ENCODE measurements at regions not wholly inside any gene's neighbourhood (a gene's known extent, or its start where the extent isn't known, plus 50 kb on each side); places are given as distances from the start of the nearest gene placed in this dataset.

DNA sequence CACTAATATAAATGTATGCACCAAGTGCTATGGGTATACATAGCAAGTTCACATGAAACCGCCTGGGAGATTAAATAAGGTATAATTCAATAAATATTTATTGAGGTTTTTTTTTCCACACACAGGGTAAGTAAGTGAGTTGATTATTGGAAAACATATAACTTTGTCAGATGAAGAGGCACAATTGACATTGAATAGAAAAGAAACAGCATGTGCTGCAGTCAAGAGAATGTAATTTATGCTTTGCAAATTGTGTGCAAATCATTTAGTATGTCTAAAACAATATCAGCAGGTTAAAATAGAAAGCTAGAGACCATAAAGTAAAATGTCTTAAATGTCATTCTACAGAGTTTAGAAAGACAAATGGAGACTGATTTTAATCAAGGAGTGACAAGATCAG is 560.0 kb downstream of the AMY1C start:
- no peak overlapping the region for H2BK15ac ChIP-seq (ENCODE audit: low read depth, low read length)
- no peak for TF ChIP-seq CTCF (conservative IDR thresholded peaks at IDR 0.05)
- no peak overlapping the region for H3K4me2 ChIP-seq (ENCODE audit: insufficient read depth, insufficient read length, low read length)
- no peaks in the 10 kb centered on the region for H3K9me3 ChIP-seq (ENCODE audit: control insufficient read depth, low read depth, low read length)
- H2AFZ ChIP-seq (ENCODE audit: low read length), result no peak overlapping the region
- no peak overlapping the region for H3K4ac ChIP-seq (ENCODE audit: low read depth, low read length)
- H3K27me3 ChIP-seq (ENCODE audit: insufficient read depth, low read length), result no peaks in the 10 kb centered on the region
- no peak overlapping the region for H2BK5ac ChIP-seq (ENCODE audit: insufficient read length, low read length)
- H3K79me2 ChIP-seq (ENCODE audit: insufficient read depth, low read length), result no peaks in the 10 kb centered on the region
- DNase-seq, result no peak
- H3K4me1 ChIP-seq (ENCODE audit: insufficient read depth, low read length), result no peaks in the 10 kb centered on the region
- H3K56ac ChIP-seq (ENCODE audit: insufficient read length, low read depth, low read length), result no peak overlapping the region
- Mint-ChIP-seq H3K27ac (no peak overlapping the region), H3K9me3 (peaks cover 0 to 13% of the 10 kb centered on the region in 2 experiments; a peak in 1 of 5 replicates), H3K36me3 (ENCODE audit: insufficient read depth in 1 of 3, low read depth in 3 of 3) (0 out of 7 replicates have a peak, but pooled peaks cover 0 to 4% (median 0%) of the 10 kb centered on the region in 3 experiments), H3K4me1 (no peaks in the 10 kb centered on the region), H3K27me3 (ENCODE audit: low read depth) (no peaks in the 10 kb centered on the region), H3K4me3 (no peak overlapping the region)
- no peaks in the 10 kb centered on the region for H3K23me2 ChIP-seq (ENCODE audit: insufficient read length, low read depth, low read length, poor library complexity, severe bottlenecking)
- H3K9ac ChIP-seq (ENCODE audit: extremely low read depth, insufficient read length, low read length), result no peak overlapping the region
- no peak overlapping the region for H2AK5ac ChIP-seq (ENCODE audit: insufficient read length, low read length)
- no peak overlapping the region for H3K27ac ChIP-seq (ENCODE audit: insufficient read length, low read depth, low read length)
- H3K18ac ChIP-seq (ENCODE audit: insufficient read length, low read depth, low read length), result no peak overlapping the region
- H3T11ph ChIP-seq (ENCODE audit: low read length), result no peak overlapping the region
- H4K8ac ChIP-seq (replicated peaks; ENCODE audit: insufficient read length, low read depth, low read length), result no peak overlapping the region
- no peak overlapping the region for H4K91ac ChIP-seq (ENCODE audit: insufficient read length, low read depth, low read length)
- H3K79me1 ChIP-seq (ENCODE audit: insufficient read depth, low read depth, low read length, poor library complexity, severe bottlenecking), result no peaks in the 10 kb centered on the region
- WGBS (ENCODE audit: extremely low coverage, insufficient read length, low lambda C conversion rate), result no CpG with 5 or more reads among the region's 1 CpG
- H2BK120ac ChIP-seq (ENCODE audit: low read depth, low read length, poor library complexity, severe bottlenecking), result no peak overlapping the region
- no peaks in the 10 kb centered on the region for H4K20me1 ChIP-seq (ENCODE audit: control insufficient read depth, insufficient read depth, insufficient read length)
- H3K14ac ChIP-seq (ENCODE audit: insufficient read depth, low read length), result no peak overlapping the region
- no peak overlapping the region for H2BK12ac ChIP-seq (ENCODE audit: insufficient read length, low read depth, low read length)
- no peak overlapping the region for H3K23ac ChIP-seq (ENCODE audit: insufficient read length, low read depth, low read length)
- no peak overlapping the region for H2BK20ac ChIP-seq (ENCODE audit: low read depth, low read length, poor library complexity, severe bottlenecking)
- no peak overlapping the region for H4K5ac ChIP-seq (ENCODE audit: insufficient read length, low read depth, low read length)

All from H9 (cell line).